ENCODE measurements at regions not wholly inside any gene's neighbourhood (a gene's known extent, or its start where the extent isn't known, plus 50 kb on each side); places are given as distances from the start of the nearest gene placed in this dataset.

DNA sequence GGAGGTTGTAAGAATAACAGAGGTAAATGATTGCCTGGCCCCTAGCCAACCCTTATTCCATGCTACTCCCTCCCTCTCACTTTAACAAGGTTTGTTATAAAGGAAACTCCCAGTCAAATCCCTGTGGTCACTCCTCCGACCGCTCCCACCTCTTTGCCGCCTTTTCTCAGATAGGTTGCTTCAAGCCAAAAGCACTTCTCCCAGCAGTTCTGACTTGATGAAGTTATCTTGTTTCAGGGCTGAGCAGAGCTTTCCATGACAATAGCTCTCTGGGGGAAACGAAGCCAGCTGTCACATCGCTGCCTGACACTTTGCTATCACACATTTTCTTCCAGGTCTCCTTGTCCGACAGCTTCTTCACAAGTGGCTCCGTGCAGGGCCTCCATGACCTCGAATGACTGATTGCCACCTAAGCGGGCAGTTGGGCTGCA is 278.6 kb downstream of the HAPSTR1 start:
- Histone ChIP-seq H3K79me2 (ENCODE audit: insufficient read depth, low read length) (no peaks in the 10 kb centered on the region), H3K27me3 (ENCODE audit: insufficient read depth, low read length) (no peaks in the 10 kb centered on the region), H2AFZ (ENCODE audit: low read length) (no peak overlapping the region), H3K4me3 (ENCODE audit: low read depth, low read length, poor library complexity, severe bottlenecking) (no peak overlapping the region), H3K4me2 (ENCODE audit: low read length) (no peak overlapping the region), H3K9me2 (ENCODE audit: low read depth, low read length) (no peaks in the 10 kb centered on the region), H3K4me1 (ENCODE audit: insufficient read depth, low read length, severe bottlenecking) (no peaks in the 10 kb centered on the region), H4K20me1 (ENCODE audit: insufficient read depth, low read length) (no peaks in the 10 kb centered on the region), H3F3A (ENCODE audit: insufficient read depth, low read length) (no peaks in the 10 kb centered on the region), H3K36me3 (ENCODE audit: insufficient read depth, low read length) (no peaks in the 10 kb centered on the region), H3K9ac (ENCODE audit: low read length) (no peak overlapping the region), H3K9me3 (ENCODE audit: low read length) (no peaks in the 10 kb centered on the region), H3K27ac (ENCODE audit: low read depth, low read length, poor library complexity, severe bottlenecking) (no peak overlapping the region)
- TF ChIP-seq EZH2 (IDR thresholded peaks at IDR 0.05; ENCODE audit: borderline replicate concordance, low read length): no peak
- TF ChIP-seq, protein P1, sequence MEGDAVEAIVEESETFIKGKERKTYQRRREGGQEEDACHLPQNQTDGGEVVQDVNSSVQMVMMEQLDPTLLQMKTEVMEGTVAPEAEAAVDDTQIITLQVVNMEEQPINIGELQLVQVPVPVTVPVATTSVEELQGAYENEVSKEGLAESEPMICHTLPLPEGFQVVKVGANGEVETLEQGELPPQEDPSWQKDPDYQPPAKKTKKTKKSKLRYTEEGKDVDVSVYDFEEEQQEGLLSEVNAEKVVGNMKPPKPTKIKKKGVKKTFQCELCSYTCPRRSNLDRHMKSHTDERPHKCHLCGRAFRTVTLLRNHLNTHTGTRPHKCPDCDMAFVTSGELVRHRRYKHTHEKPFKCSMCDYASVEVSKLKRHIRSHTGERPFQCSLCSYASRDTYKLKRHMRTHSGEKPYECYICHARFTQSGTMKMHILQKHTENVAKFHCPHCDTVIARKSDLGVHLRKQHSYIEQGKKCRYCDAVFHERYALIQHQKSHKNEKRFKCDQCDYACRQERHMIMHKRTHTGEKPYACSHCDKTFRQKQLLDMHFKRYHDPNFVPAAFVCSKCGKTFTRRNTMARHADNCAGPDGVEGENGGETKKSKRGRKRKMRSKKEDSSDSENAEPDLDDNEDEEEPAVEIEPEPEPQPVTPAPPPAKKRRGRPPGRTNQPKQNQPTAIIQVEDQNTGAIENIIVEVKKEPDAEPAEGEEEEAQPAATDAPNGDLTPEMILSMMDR (IDR thresholded peaks at IDR 0.05; ENCODE audit: low read length): no peak

DNA sequence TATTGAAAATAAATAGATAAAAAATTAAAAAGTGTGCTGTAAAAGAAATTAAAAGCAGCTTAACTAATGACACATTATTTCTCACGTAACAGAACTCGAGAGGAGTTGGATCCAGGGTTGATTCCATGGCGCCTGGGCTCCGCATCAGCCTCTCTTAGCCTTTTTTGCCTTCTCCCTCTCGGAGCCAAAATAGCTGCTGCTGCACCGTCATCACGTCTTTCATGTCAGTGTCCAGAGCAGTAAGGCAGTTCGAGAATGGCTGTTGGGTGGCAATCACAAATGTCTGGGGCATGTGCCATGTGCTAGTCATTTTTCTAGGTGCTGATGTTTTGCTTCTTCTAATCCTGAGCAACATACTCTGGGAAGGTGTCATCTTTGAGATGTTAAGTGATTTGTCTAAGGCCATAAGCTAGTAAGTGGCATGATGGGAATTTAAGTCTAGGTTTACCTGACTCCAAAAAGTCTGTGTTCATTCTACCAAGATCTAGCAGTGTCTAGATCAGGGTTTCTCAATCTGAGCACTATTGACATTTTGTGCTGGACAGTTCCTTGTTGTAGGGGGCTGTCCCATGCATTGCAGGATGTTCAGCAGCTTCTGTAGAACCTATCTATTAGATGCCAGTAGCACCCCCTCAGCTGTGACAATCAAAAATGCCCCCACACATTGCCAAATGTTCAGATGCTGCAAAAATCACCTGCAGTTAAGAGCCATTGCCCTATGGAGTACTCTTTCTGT is 280.4 kb downstream of the HAPSTR1 start:
- Histone ChIP-seq H3K9me3 (ENCODE audit: low read length) (no peaks in the 10 kb centered on the region), H3K27me3 (ENCODE audit: insufficient read depth, low read length) (no peaks in the 10 kb centered on the region), H4K20me1 (ENCODE audit: insufficient read depth, low read length) (no peaks in the 10 kb centered on the region), H3F3A (ENCODE audit: insufficient read depth, low read length) (no peaks in the 10 kb centered on the region), H3K9ac (ENCODE audit: low read length) (no peak overlapping the region), H2AFZ (ENCODE audit: low read length) (no peak overlapping the region), H3K4me2 (ENCODE audit: low read length) (no peak overlapping the region), H3K4me1 (ENCODE audit: insufficient read depth, low read length, severe bottlenecking) (no peaks in the 10 kb centered on the region), H3K36me3 (ENCODE audit: insufficient read depth, low read length) (no peaks in the 10 kb centered on the region), H3K79me2 (ENCODE audit: insufficient read depth, low read length) (no peaks in the 10 kb centered on the region), H3K27ac (ENCODE audit: low read depth, low read length, poor library complexity, severe bottlenecking) (no peak overlapping the region), H3K4me3 (ENCODE audit: low read depth, low read length, poor library complexity, severe bottlenecking) (no peak overlapping the region), H3K9me2 (ENCODE audit: low read depth, low read length) (no peaks in the 10 kb centered on the region)
- TF ChIP-seq, protein P1 (IDR thresholded peaks at IDR 0.05; ENCODE audit: low read length): no peak
- no peak for TF ChIP-seq EZH2 (IDR thresholded peaks at IDR 0.05; ENCODE audit: borderline replicate concordance, low read length)

DNA sequence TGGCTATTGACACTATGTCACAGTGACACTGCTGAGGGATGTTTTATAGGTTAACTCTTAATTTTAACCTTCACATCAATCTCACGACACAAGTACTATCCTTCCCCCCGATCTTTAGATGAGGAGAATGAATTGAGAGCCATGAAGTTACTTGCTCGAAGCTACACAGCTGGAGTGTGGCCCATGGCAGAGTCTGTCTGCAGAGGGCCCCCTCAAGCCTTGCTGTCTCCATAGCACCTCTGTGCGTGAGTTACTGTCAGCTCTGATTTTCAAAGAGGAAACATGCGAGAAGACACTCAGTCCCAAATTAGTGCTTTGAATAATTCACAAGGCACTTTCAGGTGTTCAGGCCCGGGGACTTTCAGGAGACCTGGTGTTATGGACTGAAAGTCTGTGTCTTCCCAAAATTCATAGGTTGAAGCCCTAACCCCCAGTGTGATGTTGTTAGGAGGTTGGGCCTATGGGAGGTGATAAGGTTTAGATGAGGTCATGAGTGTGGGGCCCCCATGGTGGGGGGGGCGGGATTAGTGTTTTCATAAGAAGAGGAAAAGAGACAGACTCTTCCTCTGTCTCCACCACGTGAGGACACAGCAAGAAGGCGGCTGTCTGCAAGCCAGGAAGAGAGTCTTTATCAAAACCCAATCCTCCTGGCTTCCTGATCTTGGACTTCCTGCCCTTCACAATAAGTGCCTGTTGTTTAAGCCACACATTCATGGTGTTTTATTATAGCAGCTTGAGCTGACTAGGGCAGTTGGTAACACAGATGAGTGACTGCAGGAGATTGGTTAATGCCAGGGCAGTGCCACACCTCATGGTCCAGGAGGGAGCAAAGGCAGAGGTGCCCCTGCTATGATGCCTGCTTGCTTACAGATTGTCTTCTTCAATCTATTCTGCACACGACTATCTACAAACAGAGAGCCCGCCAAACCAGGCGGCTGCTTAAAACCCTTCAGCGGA is 281.8 kb downstream of the HAPSTR1 start:
- Histone ChIP-seq H3K27me3 (ENCODE audit: insufficient read depth, low read length) (no peaks in the 10 kb centered on the region), H3K27ac (ENCODE audit: low read depth, low read length, poor library complexity, severe bottlenecking) (no peak overlapping the region), H2AFZ (ENCODE audit: low read length) (no peak overlapping the region), H3K9ac (ENCODE audit: low read length) (no peak overlapping the region), H3K36me3 (ENCODE audit: insufficient read depth, low read length) (no peaks in the 10 kb centered on the region), H3K79me2 (ENCODE audit: insufficient read depth, low read length) (no peaks in the 10 kb centered on the region), H3K4me3 (ENCODE audit: low read depth, low read length, poor library complexity, severe bottlenecking) (no peak overlapping the region), H3K4me2 (ENCODE audit: low read length) (no peak overlapping the region), H4K20me1 (ENCODE audit: insufficient read depth, low read length) (no peaks in the 10 kb centered on the region), H3F3A (ENCODE audit: insufficient read depth, low read length) (no peaks in the 10 kb centered on the region), H3K9me2 (ENCODE audit: low read depth, low read length) (no peaks in the 10 kb centered on the region), H3K4me1 (ENCODE audit: insufficient read depth, low read length, severe bottlenecking) (no peaks in the 10 kb centered on the region), H3K9me3 (ENCODE audit: low read length) (no peaks in the 10 kb centered on the region)
- no peak for TF ChIP-seq EZH2 (IDR thresholded peaks at IDR 0.05; ENCODE audit: borderline replicate concordance, low read length)
- TF ChIP-seq, protein P1 (IDR thresholded peaks at IDR 0.05; ENCODE audit: low read length): no peak

All from OCI-LY1 (cell line).